Keratinocyte (primary cell): ENCODE measurements at regions not wholly inside any gene's neighbourhood (a gene's known extent, or its start where the extent isn't known, plus 50 kb on each side); places are given as distances from the start of the nearest gene placed in this dataset.

Source experiments
- DNase-seq: peaks from one replicate; pipeline ENCODE4 v3.0.0-alpha.2; 2011; ENCODE audit warnings: low read depth, missing footprints, low spot score
- FAIRE-seq: peaks from 2 replicates; lab custom pipeline; 2011; peaks lifted over from hg19 to GRCh38; lab: Jason Lieb, UNC
- H2AFZ ChIP-seq: 2 replicates; pipeline ENCODE4 v1.6.0; 2012; ENCODE audit warnings: low read length, control low read depth, inconsistent platforms; ENCODE audit not compliant: control insufficient read depth
- H3K27ac ChIP-seq: 2 replicates; pipeline ENCODE4 v1.5.1; 2011; ENCODE audit warnings: low read length; ENCODE audit not compliant: control insufficient read depth, insufficient read depth
- H3K27me3 ChIP-seq: 3 replicates; pipeline ENCODE4 v1.6.0; 2011; ENCODE audit warnings: low read length; ENCODE audit not compliant: control insufficient read depth, insufficient read depth; ENCODE audit errors: extremely low read depth
- H3K36me3 ChIP-seq, 2 experiments: 2 replicates in 1 of 2; 3 replicates in 1 of 2; pipeline ENCODE4 v1.5.1; 2011; ENCODE audit warnings: low read length in 2 of 2, mild to moderate bottlenecking in 1 of 2; ENCODE audit not compliant: control insufficient read depth in 2 of 2, insufficient read depth in 2 of 2; ENCODE audit errors: extremely low read depth in 1 of 2
- H3K4me1 ChIP-seq: 3 replicates; pipeline ENCODE4 v1.5.1; 2011; ENCODE audit warnings: low read length; ENCODE audit not compliant: control insufficient read depth, insufficient read depth; ENCODE audit errors: extremely low read depth
- H3K4me2 ChIP-seq: 3 replicates; pipeline ENCODE4 v1.6.0; 2011; ENCODE audit warnings: low read depth, low read length; ENCODE audit not compliant: control insufficient read depth, insufficient read depth; ENCODE audit errors: extremely low read depth
- H3K4me3 ChIP-seq, 3 experiments: fragments of 200-600 bp in 1 of 3; sonication (generic) in 1 of 3; 2 replicates in 2 of 3; 3 replicates in 1 of 3; pipeline ENCODE4 v1.5.1; 2011 to 2016; ENCODE audit warnings: low read length in 3 of 3, mild to moderate bottlenecking in 3 of 3, control low read depth in 2 of 3, inconsistent platforms in 1 of 3, low read depth in 1 of 3, mixed read lengths in 1 of 3, mixed run types in 1 of 3, moderate library complexity in 1 of 3; ENCODE audit not compliant: control insufficient read depth in 2 of 3, insufficient read depth in 2 of 3; ENCODE audit errors: extremely low read depth in 1 of 3
- H3K79me2 ChIP-seq: 2 replicates; pipeline ENCODE4 v1.6.0; 2012; ENCODE audit warnings: low read length; ENCODE audit not compliant: control insufficient read depth, insufficient read depth
- H3K9ac ChIP-seq: 3 replicates; pipeline ENCODE4 v1.6.0; 2011; ENCODE audit warnings: low read length; ENCODE audit not compliant: control insufficient read depth, insufficient read depth; ENCODE audit errors: extremely low read depth
- H3K9me1 ChIP-seq: 3 replicates; pipeline ENCODE4 v1.6.0; 2011; ENCODE audit warnings: low read length; ENCODE audit not compliant: control insufficient read depth, insufficient read depth; ENCODE audit errors: extremely low read depth
- H3K9me3 ChIP-seq: 2 replicates; pipeline ENCODE4 v1.5.1; 2012; ENCODE audit warnings: low read depth, low read length; ENCODE audit not compliant: control insufficient read depth
- H4K20me1 ChIP-seq: 3 replicates; pipeline ENCODE4 v1.6.0; 2011; ENCODE audit warnings: low read length; ENCODE audit not compliant: control insufficient read depth, insufficient read depth; ENCODE audit errors: extremely low read depth
- EZH2 ChIP-seq: IDR thresholded peaks from one replicate; pipeline ENCODE4 v1.6.1; 2012; ENCODE audit warnings: inconsistent platforms, mild to moderate bottlenecking, low read length, moderate library complexity
- dilution Hi-C: fragments of 300-500 bp; cut with MboI; formaldehyde crosslinking; loops from one replicate; pipeline ENCODE4 v1.7.0; 2020; ENCODE audit warnings: low sequenced_read_pairs; ENCODE audit not compliant: extremely low pct_ligation_motif_present
- TF ChIP-seq, protein P1 (sequence below), 3 experiments: IDR thresholded peaks in 1 of 3; conservative IDR thresholded peaks in 1 of 3; optimal IDR thresholded peaks in 1 of 3; 2 replicates in 2 of 3; 3 replicates in 1 of 3; pipeline versions ENCODE3 to v1.5.1; 2011; ENCODE audit warnings: low read length in 3 of 3, mild to moderate bottlenecking in 3 of 3, moderate library complexity in 2 of 3, control low read depth in 1 of 3, inconsistent platforms in 1 of 3; ENCODE audit not compliant: insufficient read depth in 2 of 3; ENCODE audit errors: extremely low read depth in 1 of 3

DNA sequence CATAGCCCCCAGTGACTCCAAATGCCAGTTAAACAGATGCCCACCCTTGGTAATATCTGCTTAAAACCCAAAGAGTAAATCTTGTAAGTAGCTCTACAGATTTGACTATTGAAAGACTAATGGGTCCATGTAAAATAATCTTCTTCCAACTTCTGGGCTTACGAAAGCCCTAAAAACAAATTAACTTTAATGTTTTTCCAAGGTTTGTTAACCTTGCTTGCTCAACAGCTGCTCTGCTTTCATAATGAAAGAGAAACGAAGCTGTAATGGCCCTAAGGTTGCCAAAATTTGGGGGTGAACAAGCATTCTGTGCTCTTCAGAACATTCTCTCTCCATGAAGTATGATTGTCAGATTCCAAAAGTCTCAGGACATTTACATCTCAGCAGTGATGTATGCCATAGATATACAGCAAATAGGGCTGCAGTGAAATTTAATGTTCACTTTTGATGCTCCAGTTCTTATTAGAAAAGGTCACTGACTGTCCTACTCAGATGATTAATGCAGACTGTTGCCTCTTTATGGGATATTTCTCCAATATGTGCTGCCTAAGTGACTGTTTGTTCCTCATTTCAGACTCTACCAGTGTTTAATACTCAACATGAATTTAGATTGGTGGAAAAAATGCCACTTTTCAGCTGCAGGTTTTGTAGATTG, 436.3 kb upstream of the CHST9 start:
- Histone ChIP-seq H3K27me3 (no peaks in the 10 kb centered on the region), H3K9me1 (no peaks in the 10 kb centered on the region), H3K36me3 (no peaks in the 10 kb centered on the region), H3K9me3 (no peaks in the 10 kb centered on the region), H3K79me2 (no peaks in the 10 kb centered on the region), H3K27ac (no peak overlapping the region), H3K4me3 (no peak overlapping the region), H3K4me1 (no peaks in the 10 kb centered on the region), H4K20me1 (no peaks in the 10 kb centered on the region), H3K4me2 (no peak overlapping the region), H3K9ac (no peak overlapping the region), H2AFZ (no peak overlapping the region)
- FAIRE-seq (no peak), DNase-seq (no peak)
- dilution Hi-C loops: no loop called here
- TF ChIP-seq, protein P1, sequence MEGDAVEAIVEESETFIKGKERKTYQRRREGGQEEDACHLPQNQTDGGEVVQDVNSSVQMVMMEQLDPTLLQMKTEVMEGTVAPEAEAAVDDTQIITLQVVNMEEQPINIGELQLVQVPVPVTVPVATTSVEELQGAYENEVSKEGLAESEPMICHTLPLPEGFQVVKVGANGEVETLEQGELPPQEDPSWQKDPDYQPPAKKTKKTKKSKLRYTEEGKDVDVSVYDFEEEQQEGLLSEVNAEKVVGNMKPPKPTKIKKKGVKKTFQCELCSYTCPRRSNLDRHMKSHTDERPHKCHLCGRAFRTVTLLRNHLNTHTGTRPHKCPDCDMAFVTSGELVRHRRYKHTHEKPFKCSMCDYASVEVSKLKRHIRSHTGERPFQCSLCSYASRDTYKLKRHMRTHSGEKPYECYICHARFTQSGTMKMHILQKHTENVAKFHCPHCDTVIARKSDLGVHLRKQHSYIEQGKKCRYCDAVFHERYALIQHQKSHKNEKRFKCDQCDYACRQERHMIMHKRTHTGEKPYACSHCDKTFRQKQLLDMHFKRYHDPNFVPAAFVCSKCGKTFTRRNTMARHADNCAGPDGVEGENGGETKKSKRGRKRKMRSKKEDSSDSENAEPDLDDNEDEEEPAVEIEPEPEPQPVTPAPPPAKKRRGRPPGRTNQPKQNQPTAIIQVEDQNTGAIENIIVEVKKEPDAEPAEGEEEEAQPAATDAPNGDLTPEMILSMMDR (optimal IDR thresholded peaks at IDR 0.05 in 1 of 3, IDR thresholded peaks at IDR 0.05 in 1 of 3, conservative IDR thresholded peaks at IDR 0.05 in 1 of 3; ENCODE audit: extremely low read depth in 1 of 3, insufficient read depth in 2 of 3, low read length in 3 of 3): no peak
- no peak for TF ChIP-seq EZH2

DNA sequence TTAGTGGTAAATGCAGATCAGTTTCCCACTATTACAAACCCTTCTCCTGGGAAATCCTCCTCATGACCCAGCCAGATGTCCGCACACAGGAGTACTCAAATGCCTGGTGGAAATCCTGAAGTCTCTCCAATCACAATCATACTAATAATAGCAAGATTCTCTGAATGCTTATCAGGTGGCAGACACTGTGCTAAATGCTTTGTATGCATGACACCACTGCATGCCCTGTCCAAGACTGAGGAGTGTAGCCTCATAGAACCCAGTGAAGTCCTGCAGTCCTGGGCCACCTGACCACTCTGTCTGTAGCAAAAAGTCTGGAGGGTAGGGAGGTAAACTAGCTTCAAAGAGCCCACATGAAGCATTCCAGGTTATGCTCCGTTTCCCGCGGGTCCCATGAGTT, 434.8 kb upstream of the CHST9 start:
- FAIRE-seq (no peak), DNase-seq (no peak)
- H3K9me1 ChIP-seq: no peaks in the 10 kb centered on the region
- no peak overlapping the region for H3K27ac ChIP-seq
- TF ChIP-seq, protein P1 (optimal IDR thresholded peaks at IDR 0.05 in 1 of 3, IDR thresholded peaks at IDR 0.05 in 1 of 3, conservative IDR thresholded peaks at IDR 0.05 in 1 of 3; ENCODE audit: extremely low read depth in 1 of 3, insufficient read depth in 2 of 3, low read length in 3 of 3): no peak
- no peak for TF ChIP-seq EZH2
- H3K4me2 ChIP-seq: no peak overlapping the region
- H3K9me3 ChIP-seq: no peaks in the 10 kb centered on the region
- no peak overlapping the region for H3K9ac ChIP-seq
- no peaks in the 10 kb centered on the region for H3K4me1 ChIP-seq
- H2AFZ ChIP-seq: no peak overlapping the region
- H3K79me2 ChIP-seq: no peaks in the 10 kb centered on the region
- H4K20me1 ChIP-seq: no peaks in the 10 kb centered on the region
- no peaks in the 10 kb centered on the region for H3K27me3 ChIP-seq
- H3K36me3 ChIP-seq: no peaks in the 10 kb centered on the region
- dilution Hi-C loops: no loop called here
- H3K4me3 ChIP-seq: no peak overlapping the region
